ENCODE measurements at regions not wholly inside any gene's neighbourhood (a gene's known extent, or its start where the extent isn't known, plus 50 kb on each side); places are given as distances from the start of the nearest gene placed in this dataset.

DNA sequence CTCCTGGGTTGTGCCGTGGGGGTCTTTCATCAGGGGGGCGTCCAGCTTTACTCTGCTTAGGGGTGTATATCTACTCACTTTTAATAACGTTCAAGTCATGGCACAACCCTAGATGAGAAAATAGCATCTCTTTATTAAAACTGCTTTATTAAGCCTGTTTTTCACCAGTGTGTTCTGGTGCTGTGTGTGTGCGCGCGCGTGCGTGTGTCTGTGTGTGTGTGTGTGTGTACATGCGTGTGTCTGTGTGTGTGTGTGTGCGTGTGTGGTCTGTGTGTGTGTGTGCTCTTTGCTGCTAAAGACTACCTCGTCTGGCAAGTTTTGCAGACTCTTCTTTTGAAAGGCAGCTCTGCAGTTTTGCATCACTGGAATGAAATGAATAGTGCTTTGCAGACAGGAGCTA is 390.9 kb upstream of the MKI67 start:
- POLR2A ChIA-PET = no interaction called here
- H3K36me3 Mint-ChIP-seq (ENCODE audit: low read depth) = no peaks in the 10 kb centered on the region

DNA sequence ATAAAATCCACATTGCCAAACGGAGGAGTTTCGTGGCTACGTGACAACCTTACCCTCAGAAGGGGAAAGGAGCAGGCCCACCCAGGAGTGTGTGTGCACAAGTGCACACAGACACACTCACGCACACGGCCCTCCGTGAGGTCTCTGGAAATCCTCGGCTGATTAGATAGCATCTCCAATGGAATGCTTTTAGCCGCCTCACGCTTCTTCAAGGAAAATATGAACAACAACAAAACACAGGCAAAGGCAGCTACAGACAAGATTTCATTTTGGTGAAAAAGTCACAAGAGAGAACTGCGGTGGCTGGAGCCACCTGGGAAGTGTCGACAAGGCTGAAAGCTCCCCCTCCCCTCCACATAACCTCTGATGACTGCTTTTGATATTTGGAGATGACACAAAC is 391.8 kb upstream of the MKI67 start:
- no peak overlapping the region for H3K27ac Mint-ChIP-seq
- POLR2A ChIA-PET = no interaction called here
- intact Hi-C loops (cut with micrococcal nuclease) = no loop called here
- H3K4me1 Mint-ChIP-seq = no peaks in the 10 kb centered on the region
- no peaks in the 10 kb centered on the region for H3K9me3 Mint-ChIP-seq
- ATAC-seq (ENCODE audit: low read depth) (no peak), DNase-seq (no peak)
- CTCF ChIA-PET = no interaction called here
- no peak overlapping the region for H3K4me3 Mint-ChIP-seq
- no peaks in the 10 kb centered on the region for H3K27me3 Mint-ChIP-seq
- TF ChIP-seq, protein P1, sequence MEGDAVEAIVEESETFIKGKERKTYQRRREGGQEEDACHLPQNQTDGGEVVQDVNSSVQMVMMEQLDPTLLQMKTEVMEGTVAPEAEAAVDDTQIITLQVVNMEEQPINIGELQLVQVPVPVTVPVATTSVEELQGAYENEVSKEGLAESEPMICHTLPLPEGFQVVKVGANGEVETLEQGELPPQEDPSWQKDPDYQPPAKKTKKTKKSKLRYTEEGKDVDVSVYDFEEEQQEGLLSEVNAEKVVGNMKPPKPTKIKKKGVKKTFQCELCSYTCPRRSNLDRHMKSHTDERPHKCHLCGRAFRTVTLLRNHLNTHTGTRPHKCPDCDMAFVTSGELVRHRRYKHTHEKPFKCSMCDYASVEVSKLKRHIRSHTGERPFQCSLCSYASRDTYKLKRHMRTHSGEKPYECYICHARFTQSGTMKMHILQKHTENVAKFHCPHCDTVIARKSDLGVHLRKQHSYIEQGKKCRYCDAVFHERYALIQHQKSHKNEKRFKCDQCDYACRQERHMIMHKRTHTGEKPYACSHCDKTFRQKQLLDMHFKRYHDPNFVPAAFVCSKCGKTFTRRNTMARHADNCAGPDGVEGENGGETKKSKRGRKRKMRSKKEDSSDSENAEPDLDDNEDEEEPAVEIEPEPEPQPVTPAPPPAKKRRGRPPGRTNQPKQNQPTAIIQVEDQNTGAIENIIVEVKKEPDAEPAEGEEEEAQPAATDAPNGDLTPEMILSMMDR (IDR thresholded peaks at IDR 0.05) = no peak
- no peaks in the 10 kb centered on the region for H3K36me3 Mint-ChIP-seq (ENCODE audit: low read depth)

More for the DNA sequence above, 390.9 kb upstream of the MKI67 start:
- intact Hi-C loops (cut with micrococcal nuclease) = no loop called here
- TF ChIP-seq, protein P1 (IDR thresholded peaks at IDR 0.05) = no peak
- Mint-ChIP-seq H3K9me3 (no peaks in the 10 kb centered on the region), H3K27ac (no peak overlapping the region), H3K4me3 (no peak overlapping the region), H3K27me3 (no peaks in the 10 kb centered on the region), H3K4me1 (no peaks in the 10 kb centered on the region)
- DNase-seq (no peak), ATAC-seq (ENCODE audit: low read depth) (no peak)
- CTCF ChIA-PET = no interaction called here

DNA sequence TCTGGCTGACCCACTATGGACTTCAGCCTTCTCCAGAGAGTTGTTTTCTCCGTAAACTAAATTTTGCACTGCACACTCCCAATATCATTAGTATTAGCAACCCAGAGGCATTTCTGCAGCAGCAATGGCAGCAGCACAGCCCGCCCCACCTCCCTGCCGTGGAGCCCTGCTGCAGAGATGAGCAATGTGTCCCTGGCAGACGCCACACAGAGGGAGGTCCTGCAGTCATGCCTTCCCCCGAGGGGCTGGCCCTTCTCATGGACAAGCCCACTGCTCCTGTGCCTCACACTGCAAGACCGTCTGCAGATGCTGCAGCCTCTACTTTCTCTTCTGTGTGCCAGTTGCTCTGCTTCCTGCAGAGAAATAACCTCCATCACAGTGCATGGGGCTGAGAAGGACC is 393.4 kb upstream of the MKI67 start:
- TF ChIP-seq, protein P1 (IDR thresholded peaks at IDR 0.05) = no peak
- H3K4me1 Mint-ChIP-seq = no peaks in the 10 kb centered on the region
- intact Hi-C loops (cut with micrococcal nuclease) = no loop called here
- ATAC-seq (ENCODE audit: low read depth) (no peak), DNase-seq (no peak)
- H3K9me3 Mint-ChIP-seq = no peaks in the 10 kb centered on the region
- H3K27ac Mint-ChIP-seq = no peak overlapping the region
- no peak overlapping the region for H3K4me3 Mint-ChIP-seq
- H3K27me3 Mint-ChIP-seq = no peaks in the 10 kb centered on the region
- CTCF ChIA-PET = no interaction called here
- H3K36me3 Mint-ChIP-seq (ENCODE audit: low read depth) = no peaks in the 10 kb centered on the region
- POLR2A ChIA-PET = no interaction called here

GRCh38 chr10:128520211-128520815 is 394.1 kb upstream of the MKI67 start:
- POLR2A ChIA-PET = no interaction called here
- TF ChIP-seq, protein P1 (IDR thresholded peaks at IDR 0.05) = no peak
- Mint-ChIP-seq H3K27me3 (no peaks in the 10 kb centered on the region), H3K36me3 (ENCODE audit: low read depth) (no peaks in the 10 kb centered on the region), H3K4me1 (no peaks in the 10 kb centered on the region), H3K9me3 (no peaks in the 10 kb centered on the region), H3K4me3 (no peak overlapping the region), H3K27ac (no peak overlapping the region)
- CTCF ChIA-PET = no interaction called here
- ATAC-seq (ENCODE audit: low read depth) = no peak
- no peak for DNase-seq
- intact Hi-C loops (cut with micrococcal nuclease) = no loop called here

GRCh38 chr10:128522551-128523308 is 396.5 kb upstream of the MKI67 start:
- Mint-ChIP-seq H3K36me3 (ENCODE audit: low read depth) (no peaks in the 10 kb centered on the region), H3K9me3 (no peaks in the 10 kb centered on the region), H3K4me1 (no peaks in the 10 kb centered on the region), H3K27me3 (no peaks in the 10 kb centered on the region), H3K4me3 (no peak overlapping the region), H3K27ac (no peak overlapping the region)
- CTCF ChIA-PET = no interaction called here
- intact Hi-C loops (cut with micrococcal nuclease) = no loop called here
- ATAC-seq (ENCODE audit: low read depth) (no peak), DNase-seq (no peak)
- TF ChIP-seq, protein P1 (IDR thresholded peaks at IDR 0.05) = no peak
- POLR2A ChIA-PET = no interaction called here
